NCI-H1048 (cell line): ENCODE measurements at regions not wholly inside any gene's neighbourhood (a gene's known extent, or its start where the extent isn't known, plus 50 kb on each side); places are given as distances from the start of the nearest gene placed in this dataset.

Experiments used
- DNase-seq: peaks from one replicate; lab custom pipeline; 2025; lab: John Stamatoyannopoulos, UW

DNA sequence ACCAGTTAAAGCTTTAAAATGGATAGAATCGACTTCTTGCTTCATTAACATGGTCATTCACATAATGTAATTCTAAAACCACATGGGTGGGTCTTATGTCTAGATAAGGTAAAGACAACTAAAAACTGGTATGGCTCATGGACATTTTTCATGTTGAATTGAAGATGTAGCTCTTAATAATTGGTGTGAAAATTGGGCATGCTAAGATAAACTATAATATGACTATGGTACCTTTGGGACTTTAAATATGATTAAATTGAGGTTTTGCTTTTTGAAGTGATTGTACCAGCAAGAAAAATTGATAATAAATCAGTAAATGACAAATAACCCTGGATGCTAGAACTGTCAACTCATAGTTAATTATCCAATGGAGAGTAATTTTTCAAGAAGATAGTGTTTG, 710.7 kb upstream of the PTPRD start:
- DNase-seq: no peak

DNA sequence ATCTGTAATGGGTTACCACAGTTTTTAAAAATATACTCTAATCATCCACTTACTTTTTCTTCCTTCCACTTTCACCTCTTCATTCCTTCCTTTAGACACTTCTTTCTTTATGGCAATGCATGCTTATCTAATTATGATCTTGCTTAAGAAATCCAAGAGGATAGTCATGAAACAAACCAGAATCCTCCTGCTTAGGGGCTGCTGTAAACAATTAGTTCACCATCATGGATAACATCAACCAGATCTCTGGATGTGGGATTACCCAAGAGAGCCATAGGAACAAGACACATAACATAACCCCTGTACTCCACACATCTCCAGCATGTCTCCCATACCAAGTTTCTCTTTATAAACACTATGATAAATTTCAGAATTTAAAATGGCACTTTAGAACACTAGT, 713.4 kb upstream of the PTPRD start:
- no peak for DNase-seq

DNA sequence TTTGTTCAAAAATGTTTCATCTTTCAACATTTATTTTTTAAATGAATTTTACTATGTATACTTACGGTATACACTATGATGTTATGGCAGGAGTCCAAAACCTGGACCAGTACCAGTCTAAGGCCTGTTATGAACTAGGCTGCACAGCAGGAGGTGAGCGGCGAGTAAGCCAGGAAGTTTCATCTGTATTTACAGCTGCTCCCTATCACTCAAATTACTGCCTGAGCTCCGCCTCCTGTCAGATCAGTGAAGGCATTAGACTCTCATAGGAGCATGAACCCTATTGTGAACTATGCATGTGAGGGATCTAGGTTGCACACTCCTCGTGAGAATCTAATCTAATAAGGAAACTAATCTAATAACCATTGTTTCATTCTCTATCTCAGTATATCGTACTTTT, 715.5 kb upstream of the PTPRD start:
- no peak for DNase-seq

DNA sequence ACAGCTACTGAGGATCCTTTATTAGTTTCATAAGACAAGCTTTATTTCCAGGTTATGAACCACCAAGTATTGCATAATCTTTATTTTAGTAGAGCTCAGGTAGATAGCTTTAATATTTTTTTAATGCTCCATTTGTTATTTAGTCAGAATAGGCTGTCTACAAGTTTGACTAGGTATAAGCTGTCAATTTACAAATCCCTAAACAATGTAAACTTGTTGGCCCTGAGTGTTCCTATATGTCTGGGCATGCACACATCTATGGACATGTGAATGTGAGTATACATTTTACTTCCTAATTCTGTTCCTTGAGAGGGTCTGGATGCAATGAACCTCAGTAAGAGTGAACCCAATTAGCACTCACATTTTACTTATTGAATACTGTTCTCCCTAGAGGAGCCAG, 722.2 kb upstream of the PTPRD start:
- DNase-seq: no peak

DNA sequence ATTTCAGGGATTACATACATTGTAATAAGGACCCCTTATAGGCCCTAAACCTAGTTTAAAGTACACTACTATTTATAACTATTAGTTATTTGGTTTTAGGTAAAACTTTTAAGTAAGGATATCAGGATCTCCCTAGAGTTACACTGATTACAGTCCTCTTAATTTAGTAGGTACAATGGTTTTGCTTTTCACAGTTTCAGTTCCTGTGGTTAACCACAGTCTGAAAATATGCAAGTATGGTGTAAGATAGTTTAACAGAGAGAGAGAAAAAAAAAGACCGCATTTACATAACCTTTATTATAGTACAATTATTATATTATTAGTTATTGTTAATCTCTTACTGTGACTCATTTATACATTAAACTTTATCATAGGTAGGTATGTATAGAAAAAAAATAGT, 725.3 kb upstream of the PTPRD start:
- DNase-seq: no peak

DNA sequence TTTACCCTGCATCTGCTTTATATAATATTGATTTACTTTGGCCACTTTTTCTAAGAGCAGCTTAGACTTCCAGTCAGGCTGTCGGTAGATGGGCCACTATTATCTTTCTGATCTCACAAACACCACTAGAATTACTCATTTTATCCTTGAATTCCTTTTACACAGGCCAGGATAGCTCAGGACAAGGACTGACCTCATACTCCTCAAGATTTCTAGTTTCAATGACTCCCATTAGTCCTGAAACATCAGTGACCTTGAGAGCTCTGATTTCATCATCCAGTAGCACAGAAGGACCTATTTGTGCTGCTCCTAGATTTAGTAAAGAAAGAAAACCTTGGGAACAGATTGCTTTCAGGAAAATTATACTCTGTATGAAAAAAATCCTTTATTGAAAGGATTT, 727.9 kb upstream of the PTPRD start:
- DNase-seq: no peak

DNA sequence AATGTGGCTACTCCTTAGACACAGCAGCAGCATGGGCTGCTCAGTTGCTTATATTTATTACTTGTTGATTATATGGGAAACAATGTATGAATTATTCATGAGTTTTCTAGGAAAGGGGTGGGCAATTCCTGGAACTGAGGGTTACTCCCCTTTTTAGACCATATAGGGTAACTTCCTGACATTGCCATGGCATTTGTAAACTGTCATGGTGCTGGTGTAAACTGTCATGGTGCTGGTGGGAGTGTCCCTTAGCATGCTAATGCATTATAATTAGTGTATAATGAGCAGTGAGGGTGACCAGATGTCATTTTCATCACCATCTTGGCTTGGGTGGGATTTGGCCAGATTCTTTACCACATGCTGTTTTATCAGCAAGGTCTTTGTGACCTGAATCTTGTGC, 734.6 kb upstream of the PTPRD start:
- DNase-seq: no peak

DNA sequence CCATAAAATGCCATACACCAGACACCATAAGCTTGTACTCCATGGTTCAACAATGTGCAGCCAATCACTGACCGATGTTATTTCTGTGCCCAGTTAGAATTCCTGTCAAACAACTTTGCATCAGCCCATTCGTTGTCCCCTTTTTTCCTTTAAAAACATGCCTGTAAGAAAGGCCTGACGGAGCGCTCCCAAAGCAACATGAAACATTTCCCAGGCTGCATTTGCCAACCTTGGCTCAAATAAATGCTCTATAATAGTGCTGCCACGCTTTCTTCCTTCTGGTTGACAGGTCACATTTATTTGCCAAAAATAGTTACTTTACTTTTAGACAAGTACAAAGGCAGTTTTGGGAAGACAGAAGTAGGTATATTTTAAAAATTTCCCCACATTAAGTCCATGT, 735.6 kb upstream of the PTPRD start:
- DNase-seq: no peak

DNA sequence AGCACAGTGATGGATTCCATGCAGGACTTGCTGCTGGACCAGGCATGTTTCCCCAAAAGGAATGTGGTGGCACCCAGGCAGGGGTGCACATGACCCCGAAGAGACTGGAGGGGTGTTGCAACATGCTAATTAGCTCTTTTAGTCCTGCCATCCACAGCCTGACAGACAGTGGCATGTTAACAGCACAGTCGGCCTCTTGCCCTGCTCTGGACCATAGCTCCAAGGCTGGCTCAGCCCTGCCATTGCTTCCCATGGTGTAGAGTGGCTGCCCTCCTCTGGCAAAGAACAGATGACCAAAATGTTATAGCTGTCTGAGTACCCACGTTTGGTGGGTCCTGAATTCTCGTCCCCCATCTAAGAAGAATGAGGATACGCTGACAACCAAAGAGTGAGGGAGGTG, 736.4 kb upstream of the PTPRD start:
- no peak for DNase-seq

DNA sequence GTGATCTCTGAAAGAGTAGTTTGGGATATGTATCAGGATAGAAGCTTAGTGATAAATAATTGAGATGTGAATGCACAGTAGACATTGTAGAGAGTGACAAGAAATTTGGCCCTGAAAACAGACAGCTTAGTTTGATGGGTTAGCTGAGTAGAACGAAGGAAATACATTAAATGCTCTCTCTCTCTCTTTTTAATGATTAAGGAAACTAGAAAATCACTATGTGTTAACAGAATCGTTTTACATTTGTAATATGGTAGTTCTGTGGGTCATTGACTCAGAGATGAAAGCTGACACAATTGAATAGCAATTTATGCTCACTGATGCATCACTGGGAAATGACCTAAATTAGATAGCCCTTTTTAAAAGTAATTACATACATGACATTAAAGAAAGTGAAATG, 739.8 kb upstream of the PTPRD start:
- no peak for DNase-seq

DNA sequence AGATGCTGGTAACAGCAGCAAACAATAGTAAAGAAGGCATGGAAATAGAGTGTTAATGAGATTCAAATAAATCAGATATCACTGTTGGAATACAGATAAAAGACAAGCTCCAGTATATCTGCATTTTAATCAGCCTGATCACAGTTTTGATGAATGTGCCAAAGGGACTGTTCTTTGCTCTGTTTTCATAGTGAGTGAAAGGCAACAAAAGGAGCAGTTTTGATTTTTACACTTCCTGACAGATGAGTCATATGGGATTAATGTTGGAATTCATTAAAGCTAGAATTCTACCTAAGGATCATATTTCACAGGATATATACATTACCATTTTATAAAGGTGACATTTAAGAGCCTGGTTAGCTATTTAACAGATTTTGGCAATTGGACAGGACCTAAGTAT, 743.3 kb upstream of the PTPRD start:
- DNase-seq: no peak

DNA sequence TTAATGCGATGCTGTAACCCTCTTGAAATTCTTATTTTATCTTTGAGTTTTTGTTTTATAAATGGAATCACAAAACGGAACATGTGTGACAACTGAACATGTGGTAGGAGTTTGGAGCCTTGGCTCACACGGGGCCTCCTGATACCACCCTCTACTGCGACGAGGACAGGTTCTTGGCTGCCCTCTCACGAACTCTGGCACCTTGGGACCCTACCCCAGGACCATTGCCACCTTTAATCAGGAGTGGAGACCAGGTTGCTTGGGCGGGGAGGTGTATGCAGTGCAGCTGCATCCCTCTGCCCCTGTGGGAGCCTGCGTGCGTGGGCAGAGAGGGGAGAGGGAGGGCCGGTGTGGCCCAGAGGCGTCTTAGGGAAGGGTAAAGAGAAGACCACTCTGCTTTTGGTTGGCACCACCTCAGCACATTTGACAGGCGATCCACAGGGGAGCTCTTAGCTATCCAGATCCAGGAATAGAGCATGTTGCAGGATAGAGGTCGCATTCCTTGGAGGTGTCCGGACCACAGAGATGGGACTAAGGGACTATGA, 753.9 kb upstream of the PTPRD start:
- DNase-seq: no peak

DNA sequence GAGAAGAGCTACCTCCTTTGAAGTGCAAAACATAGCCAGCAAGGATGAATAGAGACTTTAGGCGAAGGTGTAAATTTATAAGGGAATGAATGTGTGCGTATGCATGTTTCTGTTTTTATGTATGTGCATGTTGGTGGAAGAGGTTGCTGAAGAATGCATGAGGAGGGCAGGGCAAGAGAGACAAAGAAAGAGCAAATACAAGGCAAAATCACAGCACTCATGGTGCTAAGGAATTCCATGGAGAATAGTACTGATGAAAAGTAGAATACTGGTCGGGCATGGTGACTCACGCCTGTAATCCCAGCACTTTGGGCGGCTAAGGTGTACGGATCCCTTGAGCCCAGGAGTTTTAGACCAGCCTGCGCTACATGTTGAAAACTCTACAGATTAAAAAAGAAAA, 762.1 kb upstream of the PTPRD start:
- no peak for DNase-seq

DNA sequence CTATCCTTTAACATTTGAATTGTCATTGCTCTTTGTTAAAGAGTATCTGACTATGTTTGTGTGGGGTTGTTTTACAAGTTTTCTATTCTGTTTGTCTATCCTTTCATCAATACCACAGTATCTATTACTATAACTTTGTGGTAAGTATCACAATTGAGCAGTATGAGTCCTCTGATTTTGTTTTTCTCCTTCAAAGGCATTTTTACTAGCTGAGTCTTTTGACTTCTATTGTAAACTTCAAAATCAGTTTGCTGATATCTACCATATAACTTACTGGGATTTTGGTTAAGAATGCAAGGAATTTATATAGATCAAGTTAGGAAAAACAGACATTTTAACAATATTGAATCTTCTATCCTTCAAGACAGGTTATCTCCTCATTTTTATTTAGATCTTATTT, 789.8 kb upstream of the PTPRD start:
- no peak for DNase-seq

DNA sequence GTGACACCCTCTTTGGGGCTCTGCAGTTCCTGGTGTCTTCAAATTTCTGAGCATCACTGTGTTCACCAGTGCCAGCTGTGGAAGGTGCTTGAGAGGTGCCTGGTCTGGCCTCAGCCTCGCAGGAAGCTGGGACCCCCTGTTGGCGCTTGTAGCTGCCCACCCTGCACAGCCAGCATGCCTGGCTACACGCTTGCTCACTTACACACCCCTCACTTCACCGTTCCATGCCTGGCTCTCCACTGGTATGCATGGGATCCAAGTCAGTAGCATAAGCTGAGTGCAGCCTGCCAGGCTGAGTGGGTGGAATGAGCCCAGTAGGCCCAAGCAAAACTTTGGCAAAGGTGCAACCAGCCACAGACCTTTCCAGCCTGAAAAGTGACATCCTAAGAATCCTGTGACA, 801.4 kb upstream of the PTPRD start:
- DNase-seq: no peak

DNA sequence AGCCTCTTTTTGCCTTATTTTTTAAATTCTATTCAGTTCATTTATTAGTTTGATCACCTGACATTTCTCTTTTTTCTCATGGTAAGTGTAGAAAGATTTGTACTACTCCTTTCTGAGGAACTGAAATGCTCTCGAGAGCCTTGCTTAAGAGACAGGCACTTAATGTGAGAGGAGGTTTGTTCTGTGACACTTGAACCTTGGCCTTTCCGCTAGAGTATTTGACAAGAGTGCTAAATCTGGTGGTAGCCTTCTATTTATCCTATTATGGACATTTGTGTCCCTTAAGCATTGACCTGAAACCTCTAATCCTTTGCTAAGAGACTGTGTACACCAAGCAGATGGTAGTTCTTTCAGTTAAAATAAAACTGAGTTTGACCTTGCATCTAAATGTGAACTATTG, 805.0 kb upstream of the PTPRD start:
- DNase-seq: no peak

DNA sequence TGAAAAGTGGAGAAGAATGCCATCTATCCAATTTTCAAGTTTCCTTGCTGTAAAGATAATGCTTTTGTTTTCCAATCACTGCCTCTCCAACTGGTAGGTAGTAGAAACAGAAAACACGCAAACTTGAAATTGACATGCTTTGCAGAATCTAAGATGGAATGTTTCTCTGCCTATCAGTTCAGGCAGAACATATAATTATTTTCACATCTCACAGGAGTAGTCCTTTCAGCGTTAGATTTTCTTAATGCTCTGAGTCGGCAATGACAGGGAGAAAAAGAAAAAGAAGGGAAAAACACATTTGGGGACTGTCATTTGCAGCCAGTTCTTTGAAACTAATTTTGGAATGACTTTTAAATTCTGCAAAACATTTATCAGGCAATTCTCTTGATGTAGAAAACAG, 818.7 kb upstream of the PTPRD start:
- no peak for DNase-seq

DNA sequence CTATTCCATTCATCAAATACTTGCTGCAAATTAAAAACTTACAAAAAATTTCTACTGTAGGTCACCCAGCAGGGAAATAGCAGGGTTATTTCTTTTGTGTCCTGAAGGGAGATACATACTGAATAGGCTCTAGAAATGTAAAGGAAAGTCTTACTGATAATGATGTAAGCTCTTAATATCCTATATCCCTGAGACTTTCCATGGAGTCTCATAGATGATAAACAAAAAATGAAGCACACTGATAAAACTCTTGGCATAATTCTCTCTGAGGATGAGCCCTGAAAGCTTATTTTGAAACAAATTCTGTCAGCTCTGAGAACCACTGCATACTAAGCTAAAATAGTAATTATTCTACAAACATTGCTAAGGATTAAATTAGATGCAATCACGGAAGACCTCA, 819.6 kb upstream of the PTPRD start:
- no peak for DNase-seq

DNA sequence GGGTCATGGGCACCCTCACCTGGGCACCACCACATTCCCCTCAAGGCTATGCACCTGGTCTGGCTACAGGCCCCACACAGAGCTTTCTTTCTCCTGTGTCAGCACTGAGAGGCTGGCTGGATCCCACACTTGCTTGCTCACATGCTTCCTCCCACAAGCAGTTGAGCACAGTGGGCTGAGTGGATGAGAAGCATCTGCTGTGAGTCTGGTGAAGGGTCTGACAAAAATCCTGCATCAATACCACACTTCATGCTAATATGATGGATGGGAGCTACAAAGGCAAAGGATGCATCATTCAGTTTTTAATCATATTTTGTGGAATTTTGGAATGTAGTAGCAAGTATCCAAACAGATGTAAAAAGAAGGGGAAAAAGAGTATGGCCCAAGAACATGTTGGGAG, 830.8 kb upstream of the PTPRD start:
- DNase-seq: no peak

DNA sequence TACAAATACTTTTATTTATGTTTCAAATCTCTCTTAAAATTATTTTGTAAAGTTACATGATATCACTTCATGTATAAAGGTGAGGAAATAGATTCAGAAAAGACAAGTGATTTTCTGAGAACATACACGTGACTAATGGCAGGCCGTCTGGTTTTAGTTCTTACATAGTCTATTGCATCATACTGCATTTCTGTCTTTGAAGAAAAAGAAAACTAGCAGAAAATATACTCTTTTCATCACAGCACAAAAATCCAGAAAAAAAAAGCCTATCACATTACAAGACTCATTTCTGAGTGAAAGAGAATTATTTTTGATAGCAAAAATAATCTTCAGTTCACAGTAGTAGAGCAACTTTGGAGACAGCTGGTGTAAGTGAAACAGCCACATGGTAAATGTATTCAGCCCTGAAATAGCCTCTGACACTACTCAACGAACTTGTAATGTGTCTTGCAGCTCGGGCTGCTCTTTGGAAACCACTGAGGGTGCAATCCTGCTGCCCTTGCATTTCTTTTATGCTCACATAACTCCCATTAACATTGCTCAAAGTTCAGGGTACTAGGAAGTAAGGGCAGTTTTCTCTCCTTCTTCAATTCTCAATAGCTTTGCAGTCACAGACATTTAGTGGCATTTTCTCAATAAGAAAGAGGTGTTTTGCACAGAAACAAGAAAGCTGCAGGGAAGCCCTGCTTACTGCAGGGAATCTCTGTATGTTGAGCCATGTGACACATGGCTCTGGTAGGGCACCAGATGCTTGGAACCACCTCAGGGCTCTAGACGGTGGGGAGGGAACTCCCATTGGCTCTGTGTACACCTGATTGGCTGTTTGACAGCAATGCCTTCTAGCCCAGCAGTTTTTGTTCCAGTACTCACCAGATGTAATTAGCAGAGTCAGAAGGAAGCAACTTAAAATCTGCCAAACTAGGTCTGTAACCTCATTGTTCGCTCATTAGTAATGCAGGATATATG, 845.3 kb upstream of the PTPRD start:
- no peak for DNase-seq

DNA sequence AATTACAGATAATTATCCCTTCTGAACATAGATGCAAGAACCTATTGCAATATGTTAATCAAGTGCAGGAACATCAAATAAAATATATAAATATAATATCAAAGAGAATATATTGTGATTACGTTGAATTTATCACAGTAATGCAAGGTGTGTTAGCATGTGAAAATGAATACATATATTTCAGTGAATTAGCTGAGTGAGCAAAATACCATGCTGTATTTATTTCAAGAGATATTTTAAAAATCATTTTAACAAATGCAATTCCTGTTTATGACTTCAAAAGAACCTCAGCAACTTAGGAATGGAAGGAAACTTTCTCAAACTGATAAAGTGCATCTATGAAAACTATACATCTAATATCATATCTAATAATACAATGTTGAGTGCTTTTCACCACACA, 856.9 kb upstream of the PTPRD start:
- no peak for DNase-seq

DNA sequence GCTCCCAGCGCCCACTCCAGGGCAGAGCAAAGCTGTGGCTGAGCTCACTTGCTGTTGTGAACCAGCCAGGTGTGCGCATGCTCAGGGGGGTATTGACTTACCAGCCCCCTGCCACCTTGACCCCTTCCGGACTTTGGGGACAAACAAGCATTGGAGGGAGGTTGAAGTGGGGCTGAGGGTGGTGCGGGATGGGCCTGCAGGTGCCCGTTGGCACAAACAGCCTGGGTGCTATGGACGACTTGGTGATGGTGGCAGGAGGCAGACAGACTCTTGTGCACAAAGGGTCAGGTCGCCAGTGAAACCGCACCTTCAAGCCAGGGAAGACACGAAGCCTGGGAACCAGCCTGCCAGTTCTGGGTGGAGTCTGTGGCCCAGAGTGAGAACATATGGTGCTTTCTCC, 858.5 kb upstream of the PTPRD start:
- DNase-seq: no peak

DNA sequence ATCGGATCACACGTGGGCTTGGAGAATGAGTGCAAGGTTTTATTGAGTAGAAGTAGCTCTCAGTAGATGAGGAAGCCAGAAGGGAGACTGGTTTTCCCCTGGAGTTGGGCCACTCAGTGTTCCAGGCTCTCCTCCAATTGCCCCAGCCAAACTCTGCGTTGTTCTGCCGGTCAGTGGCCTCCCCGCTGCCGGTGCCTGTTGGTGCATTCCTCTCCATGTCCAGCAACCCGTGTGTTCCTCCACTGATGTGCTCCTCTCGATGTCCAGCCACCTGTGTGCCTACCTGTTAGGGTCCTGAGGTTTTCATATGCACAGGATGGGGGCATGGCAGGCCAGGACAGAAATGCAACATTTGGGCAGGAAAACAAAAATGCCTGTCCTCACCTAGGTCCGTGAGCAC, 888.0 kb upstream of the PTPRD start:
- DNase-seq: no peak

DNA sequence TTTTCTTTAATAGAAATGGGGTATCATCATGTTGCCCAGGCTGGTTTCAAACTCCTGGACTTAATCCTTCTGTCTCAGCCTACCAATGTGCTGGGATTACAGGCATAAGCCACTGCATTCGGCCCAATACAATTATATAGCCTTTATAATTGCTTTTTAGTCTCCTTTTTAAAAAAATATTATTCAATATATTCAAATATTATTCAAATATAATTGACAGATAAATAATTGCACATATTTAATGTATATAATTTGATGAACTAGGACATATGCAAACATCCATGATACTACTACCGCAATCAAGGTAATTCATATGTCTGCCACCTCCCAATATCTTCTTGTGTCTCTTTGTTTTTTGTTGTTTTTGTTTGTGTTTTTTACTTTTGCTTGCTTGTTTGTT, 894.2 kb upstream of the PTPRD start:
- DNase-seq: no peak
